A673 (cell line): ENCODE measurements at regions not wholly inside any gene's neighbourhood (a gene's known extent, or its start where the extent isn't known, plus 50 kb on each side); places are given as distances from the start of the nearest gene placed in this dataset.

Experiments used
- CTCF ChIP-seq: fragments of 300-800, 200-600 bp; sonication (generic); conservative IDR thresholded peaks from 2 replicates; pipeline ENCODE4 v1.5.1; 2017; ENCODE audit warnings: low read depth, mild to moderate bottlenecking, antibody characterized with exemption, low read length, moderate library complexity, mixed read lengths
- EZH2 ChIP-seq: fragments of 200-600 bp; sonication (generic); IDR thresholded peaks from 2 replicates; pipeline ENCODE4 v1.6.1; 2017; ENCODE audit warnings: borderline replicate concordance, low read depth, mild to moderate bottlenecking, mixed read lengths, antibody characterized with exemption, low read length; ENCODE audit not compliant: poor library complexity, severe bottlenecking

GRCh38 chr22:49151256-49152126 is 676.2 kb downstream of the BRD1 start:
- TF ChIP-seq EZH2 (no peak), CTCF (no peak)
